Heart left ventricle (tissue), 16 donors: ENCODE measurements at regions not wholly inside any gene's neighbourhood (a gene's known extent, or its start where the extent isn't known, plus 50 kb on each side); places are given as distances from the start of the nearest gene placed in this dataset.

Source experiments
- ATAC-seq, 4 donors: fragments of 200-7000 bp; cut with Tn5 transposase; one replicate each; pipeline ENCODE4 v1.9.1; 2020 to 2022; ENCODE audit warnings: moderate library complexity in 4 of 4, mild to moderate bottlenecking in 3 of 4, moderate number of reproducible peaks in 1 of 4
- DNase-seq, 5 donors: peaks; one replicate each; pipeline ENCODE4 v3.0.0-alpha.2; 2020
- H3K27ac ChIP-seq, 12 donors: fragments of 200-600 bp; sonication (generic) in 4 of 12; one replicate each; pipeline versions ENCODE4 v1.5.0 to v1.8.0; 2016 to 2022; ENCODE audit warnings: mild to moderate bottlenecking in 2 of 12
- H3K27me3 ChIP-seq, 9 donors: fragments of 200-600 bp; sonication (generic) in 2 of 9; one replicate each; pipeline versions ENCODE4 v1.5.1 to v1.8.0; 2016 to 2022; ENCODE audit warnings: mild to moderate bottlenecking in 3 of 9
- H3K36me3 ChIP-seq, 9 donors: fragments of 200-600 bp; sonication (generic) in 2 of 9; one replicate each; pipeline versions ENCODE4 v1.5.0 to v1.8.0; 2018 to 2022; ENCODE audit warnings: mild to moderate bottlenecking in 2 of 9
- H3K4me1 ChIP-seq, 12 donors: fragments of 200-600 bp; sonication (generic) in 4 of 12; one replicate each; pipeline versions ENCODE4 v1.5.0 to v1.8.0; 2016 to 2022; ENCODE audit warnings: mild to moderate bottlenecking in 3 of 12
- H3K4me3 ChIP-seq, 12 donors: fragments of 200-600 bp; sonication (generic) in 4 of 12; one replicate each; pipeline versions ENCODE4 v1.5.0 to v1.8.0; 2017 to 2022; ENCODE audit warnings: mild to moderate bottlenecking in 9 of 12, moderate library complexity in 4 of 12
- H3K9me3 ChIP-seq, 12 donors: fragments of 200-600 bp; sonication (generic) in 4 of 12; one replicate each; pipeline versions ENCODE4 v1.5.0 to v1.8.0; 2016 to 2022; ENCODE audit warnings: mild to moderate bottlenecking in 1 of 12
- CTCF ChIP-seq, 12 donors: fragments of 200-600 bp; sonication (generic) in 4 of 12; IDR thresholded peaks; one replicate each; pipeline versions ENCODE4 v1.5.0 to v1.8.0; 2018 to 2022; ENCODE audit warnings: antibody characterized with exemption in 12 of 12, mild to moderate bottlenecking in 5 of 12
- POLR2A ChIP-seq, 2 donors: fragments of 450-650 bp; IDR thresholded peaks; one replicate each; pipeline ENCODE4 v1.6.1; 2017; ENCODE audit warnings: antibody characterized with exemption in 2 of 2, mild to moderate bottlenecking in 2 of 2, moderate library complexity in 2 of 2
- WGBS, 4 donors: extraction: QIAGEN DNeasy Blood & Tissue Kit in 2 of 4; methylation state at CpG; one replicate each; pipeline versions ENCODE4 v1.1.5 to v1.1.7; 2013 to 2018; 5-methylcytosine and 5-hydroxymethylcytosine counted together
- intact Hi-C, 10 donors: fragments of 100-400 bp; cut with DNase I; formaldehyde crosslinking; loops; one replicate each; pipeline versions ENCODE4 v1.11.1 to v1.14.2; 2022
- donor health status: ischemic (EF 13 %, LVEDD 7.1; RV severe dilation, severe dysfunction).
- donor health status: healthy with polysubstance abuse.
- donor health status: DM: no; HTN: yes; CAD: no.
- donor health status: DM: no; HTN: no; CAD: no.
- donor health status: ischemic (EF 25% LVEDD 6.9; RV normal size, moderate dysfunction).
- donor health status: ischemic (EF 25% LVEDD 5.7; RV mildly dilated, moderate dysfunction).
- donor health status: healthy.
- donor health status: DM: yes; HTN: yes; CAD: no.
- donor health status: ischemic (EF 35%, LVEDD 5.7; RV mildly dilated, moderate dysfunction).
- donor health status: nonischemic (EF 11% LVEDD 7.7; RV severe dilation, severe dysfunction).
- donor health status: DM: yes; HTN: yes; CAD: no.
- donor health status: PGD.
- donor health status: ischemic (EF 29% LVEDD 5.4; RV normal size, mild dysfunction).
- donor health status: nonischemic (EF 23%, LVEDD 6.1; RV moderate dilation, normal function).

GRCh38 chr7:108659261-108659660 lies 89.6 kb downstream of the DNAJB9 start:
- TF ChIP-seq CTCF (IDR thresholded peaks at IDR 0.05) = no peak
- no peak for TF ChIP-seq POLR2A (IDR thresholded peaks at IDR 0.05)
- Histone ChIP-seq H3K4me3 (no peak overlapping the region), H3K27me3 (no peaks in the 10 kb centered on the region), H3K27ac (no peak overlapping the region), H3K9me3 (no peaks in the 10 kb centered on the region), H3K36me3 (no peaks in the 10 kb centered on the region), H3K4me1 (no peaks in the 10 kb centered on the region)
- DNase-seq (no peak), ATAC-seq (no peak)
- 34 to 44% (median 39%) methylated on average over 3 of the region's 3 CpGs for WGBS, 4 donors
- intact Hi-C loops = no loop called here

GRCh38 chr7:108659867-108660266 lies 90.2 kb downstream of the DNAJB9 start:
- intact Hi-C loops = no loop called here
- Histone ChIP-seq H3K9me3 (no peaks in the 10 kb centered on the region), H3K27ac (no peak overlapping the region), H3K4me1 (no peaks in the 10 kb centered on the region), H3K4me3 (no peak overlapping the region), H3K27me3 (no peaks in the 10 kb centered on the region), H3K36me3 (no peaks in the 10 kb centered on the region)
- no peak for DNase-seq
- TF ChIP-seq POLR2A (IDR thresholded peaks at IDR 0.05) (no peak), CTCF (IDR thresholded peaks at IDR 0.05) (no peak)
- ATAC-seq = no peak
- WGBS, 4 donors = 51 to 60% (median 53%) methylated on average over 2 of the region's 2 CpGs

DNA sequence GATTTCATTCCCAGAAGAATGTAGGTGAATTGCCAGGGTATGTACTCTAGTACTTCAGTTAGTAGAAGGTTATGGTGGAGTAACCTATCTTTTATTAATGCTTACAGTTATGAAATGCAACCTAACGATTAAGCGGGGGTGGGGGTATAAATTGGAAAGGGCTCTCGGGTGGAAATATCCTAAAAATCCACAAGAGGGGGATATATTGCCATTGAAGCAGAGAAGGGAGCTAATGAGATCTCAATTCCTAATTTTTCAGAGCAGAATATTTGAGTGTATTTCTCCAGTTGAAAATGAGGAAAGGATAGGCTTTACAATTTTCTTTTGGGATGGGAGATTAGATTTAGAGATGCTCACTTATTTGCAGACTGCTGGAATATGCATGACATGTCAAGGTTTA lies 90.8 kb downstream of the DNAJB9 start:
- intact Hi-C loops = no loop called here
- WGBS, 4 donors = 47 to 55% (median 50%) methylated on average over 3 of the region's 3 CpGs
- Histone ChIP-seq H3K27ac (no peak overlapping the region), H3K9me3 (no peaks in the 10 kb centered on the region), H3K36me3 (no peaks in the 10 kb centered on the region), H3K27me3 (no peaks in the 10 kb centered on the region), H3K4me1 (no peaks in the 10 kb centered on the region), H3K4me3 (no peak overlapping the region)
- ATAC-seq = no peak
- no peak for DNase-seq
- TF ChIP-seq POLR2A (IDR thresholded peaks at IDR 0.05) (no peak), CTCF (IDR thresholded peaks at IDR 0.05) (peak in 3 of 12 donors; percentile 23 to 40 (median 27))

GRCh38 chr7:108662783-108663362 lies 93.2 kb downstream of the DNAJB9 start:
- intact Hi-C loops = no loop called here
- WGBS, 4 donors = 59 to 65% (median 63%) methylated on average over 4 of the region's 4 CpGs
- no peak for TF ChIP-seq POLR2A (IDR thresholded peaks at IDR 0.05)
- no peak for TF ChIP-seq CTCF (IDR thresholded peaks at IDR 0.05)

More at GRCh38 chr7:108662783-108663362, 93.2 kb downstream of the DNAJB9 start:
- DNase-seq (no peak), ATAC-seq (no peak)
- Histone ChIP-seq H3K36me3 (no peaks in the 10 kb centered on the region), H3K27ac (no peak overlapping the region), H3K9me3 (no peaks in the 10 kb centered on the region), H3K4me3 (no peak overlapping the region), H3K27me3 (no peaks in the 10 kb centered on the region), H3K4me1 (no peaks in the 10 kb centered on the region)
